Heart right ventricle (tissue), 16 donors: ENCODE measurements at regions not wholly inside any gene's neighbourhood (a gene's known extent, or its start where the extent isn't known, plus 50 kb on each side); places are given as distances from the start of the nearest gene placed in this dataset.

Experiments
- ATAC-seq, 8 donors: fragments of 200-7000 bp; cut with Tn5 transposase; one replicate each; pipeline ENCODE4 v1.9.1; 2020; ENCODE audit warnings: mild to moderate bottlenecking in 8 of 8, moderate library complexity in 8 of 8, moderate number of reproducible peaks in 1 of 8
- DNase-seq, 2 donors: peaks; one replicate each; pipeline ENCODE4 v3.0.0-alpha.2; 2020
- H3K27ac ChIP-seq, 10 donors: fragments of 200-600 bp; sonication (generic) in 2 of 10; one replicate each; pipeline versions ENCODE4 v1.5.0 to v1.8.0; 2020 to 2022; ENCODE audit warnings: mild to moderate bottlenecking in 3 of 10
- H3K27me3 ChIP-seq, 7 donors: fragments of 200-600 bp; one replicate each; pipeline ENCODE4 v1.8.0; 2021 to 2022; ENCODE audit warnings: mild to moderate bottlenecking in 2 of 7
- H3K36me3 ChIP-seq, 9 donors: fragments of 200-600 bp; sonication (generic) in 1 of 9; one replicate each; pipeline versions ENCODE4 v1.5.0 to v1.8.0; 2020 to 2022; ENCODE audit warnings: mild to moderate bottlenecking in 2 of 9
- H3K4me1 ChIP-seq, 9 donors: fragments of 200-600 bp; sonication (generic) in 1 of 9; one replicate each; pipeline versions ENCODE4 v1.5.0 to v1.8.0; 2020 to 2022; ENCODE audit warnings: mild to moderate bottlenecking in 4 of 9
- H3K4me3 ChIP-seq, 10 donors: fragments of 200-600 bp; sonication (generic) in 2 of 10; one replicate each; pipeline versions ENCODE4 v1.5.0 to v1.8.0; 2020 to 2022; ENCODE audit warnings: mild to moderate bottlenecking in 7 of 10, moderate library complexity in 2 of 10
- H3K9me3 ChIP-seq, 11 donors: fragments of 200-600 bp in 10 of 11; sonication (generic) in 2 of 11; one replicate each; pipeline versions ENCODE4 v1.5.0 to v1.8.0; 2013 to 2022; ENCODE audit warnings: mild to moderate bottlenecking in 2 of 11, control low read depth in 1 of 11, moderate library complexity in 1 of 11
- WGBS, 2 donors: extraction: QIAGEN DNeasy Blood & Tissue Kit; methylation state at CpG; one replicate each; pipeline ENCODE4 v1.1.7; 2013; ENCODE audit warnings: inconsistent platforms in 1 of 2; 5-methylcytosine and 5-hydroxymethylcytosine counted together
- intact Hi-C, 10 donors: fragments of 100-400 bp; cut with DNase I; formaldehyde crosslinking; loops; one replicate each; pipeline versions ENCODE4 v1.11.1 to v1.14.2; 2022
- TF ChIP-seq, protein P1 (sequence below), 9 donors: fragments of 200-600 bp; sonication (generic) in 2 of 9; IDR thresholded peaks; one replicate each; pipeline versions ENCODE4 v1.5.0 to v1.8.0; 2021 to 2022; ENCODE audit warnings: antibody characterized with exemption in 9 of 9, mild to moderate bottlenecking in 5 of 9, moderate library complexity in 1 of 9
- donor health status: Arrhythmogenic right ventricular cardiomyopathy.
- donor health status: ischemic (EF 13 %, LVEDD 7.1; RV severe dilation, severe dysfunction).
- donor health status: healthy with polysubstance abuse.
- donor health status: DM: no; HTN: yes; CAD: no.
- donor health status: DM: no; HTN: no; CAD: no.
- donor health status: ischemic (EF 25% LVEDD 6.9; RV normal size, moderate dysfunction).
- donor health status: ischemic (EF 25% LVEDD 5.7; RV mildly dilated, moderate dysfunction).
- donor health status: healthy.
- donor health status: DM: yes; HTN: yes; CAD: no.
- donor health status: Ischemic cardiomyopathy.
- donor health status: ischemic (EF 35%, LVEDD 5.7; RV mildly dilated, moderate dysfunction).
- donor health status: nonischemic (EF 11% LVEDD 7.7; RV severe dilation, severe dysfunction).
- donor health status: DM: yes; HTN: yes; CAD: no.
- donor health status: PGD.
- donor health status: ischemic (EF 29% LVEDD 5.4; RV normal size, mild dysfunction).
- donor health status: nonischemic (EF 23%, LVEDD 6.1; RV moderate dilation, normal function).

DNA sequence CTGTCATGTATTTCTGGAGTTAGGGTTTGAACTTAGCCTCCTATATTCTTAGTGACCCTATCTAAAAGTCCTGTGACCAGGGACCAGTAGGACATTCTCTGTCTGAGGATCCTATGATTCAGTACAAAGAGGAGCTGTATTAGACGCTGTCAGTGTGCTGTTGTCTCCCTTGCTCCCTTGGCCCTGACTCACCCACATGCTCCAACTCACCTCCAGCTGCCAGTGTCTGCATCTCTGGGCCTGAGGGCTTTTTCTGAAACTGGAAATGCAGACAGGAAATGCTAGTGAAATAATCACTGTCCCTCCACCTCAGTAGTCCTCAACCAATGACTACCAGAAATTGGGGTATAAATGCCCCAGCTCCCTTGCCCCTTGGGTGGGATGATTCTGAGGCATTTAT, 535.3 kb upstream of the RPS6KA3 start:
- H3K36me3 ChIP-seq: no peaks in the 10 kb centered on the region
- no peak overlapping the region for H3K4me3 ChIP-seq
- WGBS, 2 donors: 78 to 100% methylated on average over 1 of the region's 1 CpG
- DNase-seq (no peak), ATAC-seq (no peak)
- no peak overlapping the region for H3K27ac ChIP-seq
- H3K27me3 ChIP-seq: no peaks in the 10 kb centered on the region
- TF ChIP-seq, protein P1, sequence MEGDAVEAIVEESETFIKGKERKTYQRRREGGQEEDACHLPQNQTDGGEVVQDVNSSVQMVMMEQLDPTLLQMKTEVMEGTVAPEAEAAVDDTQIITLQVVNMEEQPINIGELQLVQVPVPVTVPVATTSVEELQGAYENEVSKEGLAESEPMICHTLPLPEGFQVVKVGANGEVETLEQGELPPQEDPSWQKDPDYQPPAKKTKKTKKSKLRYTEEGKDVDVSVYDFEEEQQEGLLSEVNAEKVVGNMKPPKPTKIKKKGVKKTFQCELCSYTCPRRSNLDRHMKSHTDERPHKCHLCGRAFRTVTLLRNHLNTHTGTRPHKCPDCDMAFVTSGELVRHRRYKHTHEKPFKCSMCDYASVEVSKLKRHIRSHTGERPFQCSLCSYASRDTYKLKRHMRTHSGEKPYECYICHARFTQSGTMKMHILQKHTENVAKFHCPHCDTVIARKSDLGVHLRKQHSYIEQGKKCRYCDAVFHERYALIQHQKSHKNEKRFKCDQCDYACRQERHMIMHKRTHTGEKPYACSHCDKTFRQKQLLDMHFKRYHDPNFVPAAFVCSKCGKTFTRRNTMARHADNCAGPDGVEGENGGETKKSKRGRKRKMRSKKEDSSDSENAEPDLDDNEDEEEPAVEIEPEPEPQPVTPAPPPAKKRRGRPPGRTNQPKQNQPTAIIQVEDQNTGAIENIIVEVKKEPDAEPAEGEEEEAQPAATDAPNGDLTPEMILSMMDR (IDR thresholded peaks at IDR 0.05): no peak
- peaks cover 0 to 9% (median 0%) of the 10 kb centered on the region in 11 donors for H3K9me3 ChIP-seq
- H3K4me1 ChIP-seq: no peaks in the 10 kb centered on the region
- intact Hi-C loops: loop anchor here in 1 of 10 donors (10.0 kb wide), 1 partner anchor 57 kb away; no protein-coding TSS in a partner anchor

DNA sequence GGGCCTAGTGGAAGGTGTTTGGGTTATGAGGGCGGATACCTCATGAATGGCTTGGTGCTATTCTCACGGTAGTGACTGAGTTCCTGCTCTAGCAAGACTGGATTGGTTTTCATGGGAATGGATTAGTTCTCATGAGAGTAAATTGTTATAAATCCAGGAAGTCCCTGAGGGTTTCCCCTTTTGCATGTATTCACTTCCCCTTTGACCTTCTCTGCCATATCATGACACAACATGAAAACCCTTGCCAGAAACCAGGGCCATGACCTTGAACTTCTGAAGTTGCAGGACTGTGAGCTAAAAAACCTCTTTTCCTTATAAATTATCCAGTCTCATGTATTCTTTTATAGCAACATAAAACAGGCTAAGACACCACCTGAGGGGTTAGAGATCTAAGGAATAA, 529.7 kb upstream of the RPS6KA3 start:
- TF ChIP-seq, protein P1 (IDR thresholded peaks at IDR 0.05): no peak
- Histone ChIP-seq H3K9me3 (peaks cover 0 to 9% (median 0%) of the 10 kb centered on the region in 11 donors), H3K27me3 (no peaks in the 10 kb centered on the region), H3K4me3 (no peak overlapping the region), H3K36me3 (no peaks in the 10 kb centered on the region), H3K27ac (no peak overlapping the region), H3K4me1 (no peaks in the 10 kb centered on the region)
- DNase-seq: no peak
- intact Hi-C loops: no loop called here
- no peak for ATAC-seq
- 68 to 96% methylated on average over 2 of the region's 2 CpGs for WGBS, 2 donors

DNA sequence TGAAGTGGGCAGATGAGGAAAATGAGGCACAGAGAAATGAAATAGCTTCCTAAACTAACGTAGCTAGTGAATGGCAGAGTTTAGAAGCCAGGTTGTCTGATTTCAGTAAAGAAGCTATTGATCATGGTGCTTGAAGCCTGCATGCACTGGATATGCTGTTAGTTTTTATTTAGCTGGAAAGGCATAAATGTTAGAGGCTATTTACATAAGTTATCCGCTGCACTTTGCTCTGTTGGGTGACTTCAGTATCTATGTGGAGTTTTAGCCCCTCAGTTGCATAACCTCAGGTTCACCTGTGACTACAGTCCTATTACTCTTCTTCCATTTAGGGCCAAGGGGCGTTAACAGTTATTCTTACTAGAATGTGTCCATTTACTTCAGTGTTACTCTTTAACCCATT, 522.4 kb upstream of the RPS6KA3 start:
- 70 to 81% methylated on average over 3 of the region's 3 CpGs for WGBS, 2 donors
- ATAC-seq: no peak
- intact Hi-C loops: no loop called here

DNA sequence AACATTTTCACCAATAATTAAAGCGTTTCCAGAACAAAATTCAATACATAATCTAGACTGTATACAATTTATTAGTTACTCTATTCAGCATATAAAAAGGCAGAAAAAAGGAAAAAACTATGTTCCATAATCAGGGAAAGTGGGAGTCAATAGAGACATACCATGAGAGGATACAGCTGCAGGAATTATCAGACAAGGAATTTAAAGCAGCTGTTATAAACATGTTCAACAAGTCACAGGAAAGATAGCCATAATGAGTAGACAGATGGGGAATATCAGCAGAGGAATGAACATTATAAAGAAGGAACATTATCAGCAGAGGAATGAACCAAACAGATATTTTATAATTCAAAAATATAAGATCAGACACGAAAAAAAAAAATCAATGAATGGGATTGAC, 500.6 kb upstream of the RPS6KA3 start:
- H3K9me3 ChIP-seq: peaks cover 0 to 14% (median 0%) of the 10 kb centered on the region in 11 donors
- 47 to 51% methylated on average over 2 of the region's 2 CpGs for WGBS, 2 donors
- TF ChIP-seq, protein P1 (IDR thresholded peaks at IDR 0.05): no peak
- ATAC-seq (no peak), DNase-seq (no peak)
- intact Hi-C loops: no loop called here
- no peak overlapping the region for H3K27ac ChIP-seq
- H3K36me3 ChIP-seq: no peaks in the 10 kb centered on the region
- H3K4me3 ChIP-seq: no peak overlapping the region
- no peaks in the 10 kb centered on the region for H3K4me1 ChIP-seq
- H3K27me3 ChIP-seq: no peaks in the 10 kb centered on the region

More for the DNA sequence above, 522.4 kb upstream of the RPS6KA3 start:
- TF ChIP-seq, protein P1 (IDR thresholded peaks at IDR 0.05): no peak
- no peaks in the 10 kb centered on the region for H3K36me3 ChIP-seq
- H3K4me1 ChIP-seq: no peaks in the 10 kb centered on the region
- DNase-seq: no peak
- peaks cover 0 to under 1% (median 0%) of the 10 kb centered on the region in 11 donors for H3K9me3 ChIP-seq
- H3K4me3 ChIP-seq: no peak overlapping the region
- no peaks in the 10 kb centered on the region for H3K27me3 ChIP-seq
- H3K27ac ChIP-seq: no peak overlapping the region
